NCI-H510A treated with DMSO at 0.1 percent for 48 hours (cell line): ENCODE measurements at regions not wholly inside any gene's neighbourhood (a gene's known extent, or its start where the extent isn't known, plus 50 kb on each side); places are given as distances from the start of the nearest gene placed in this dataset.

Experiments
- DNase-seq: peaks from one replicate; lab custom pipeline; 2025; lab: John Stamatoyannopoulos, UW

DNA sequence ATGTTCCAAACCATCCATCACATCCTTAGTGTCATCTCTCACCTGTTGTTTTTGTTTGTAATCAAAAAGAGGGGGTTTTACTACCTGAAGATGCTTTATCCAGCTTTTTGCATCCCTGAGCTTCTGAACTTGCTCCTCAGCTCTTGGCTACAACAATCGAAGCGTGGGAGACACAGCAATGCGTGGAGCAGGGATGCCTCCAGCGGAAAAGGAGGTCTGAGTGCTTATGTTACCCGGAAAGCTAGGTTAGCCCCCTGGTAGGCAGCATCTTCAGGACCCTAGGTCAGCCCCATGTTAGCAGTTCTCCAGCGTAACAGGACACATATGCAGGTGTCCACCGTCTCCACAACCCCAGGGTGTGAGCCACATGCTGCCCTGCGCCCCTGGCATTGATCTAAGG, 141.5 kb downstream of the RRAGC start:
- DNase-seq, result no peak

DNA sequence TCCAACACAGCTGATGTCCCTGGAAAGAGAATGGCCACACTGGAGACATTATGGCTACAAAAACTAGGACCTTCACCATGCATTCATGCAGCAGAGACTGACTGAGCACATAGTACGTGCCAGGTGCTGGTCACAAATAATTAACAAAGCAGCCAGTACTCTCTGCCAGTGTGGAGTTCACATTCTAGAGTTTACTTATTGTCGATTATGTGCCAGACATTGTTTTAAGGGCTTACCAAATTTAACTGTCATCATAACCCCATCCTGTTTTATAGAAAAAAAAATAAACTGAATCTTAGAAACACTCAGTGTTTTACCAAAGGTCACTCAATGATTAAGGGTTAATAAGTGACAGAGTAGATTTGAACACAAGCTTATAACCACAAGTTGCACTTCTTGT, 143.3 kb downstream of the RRAGC start:
- no peak for DNase-seq

DNA sequence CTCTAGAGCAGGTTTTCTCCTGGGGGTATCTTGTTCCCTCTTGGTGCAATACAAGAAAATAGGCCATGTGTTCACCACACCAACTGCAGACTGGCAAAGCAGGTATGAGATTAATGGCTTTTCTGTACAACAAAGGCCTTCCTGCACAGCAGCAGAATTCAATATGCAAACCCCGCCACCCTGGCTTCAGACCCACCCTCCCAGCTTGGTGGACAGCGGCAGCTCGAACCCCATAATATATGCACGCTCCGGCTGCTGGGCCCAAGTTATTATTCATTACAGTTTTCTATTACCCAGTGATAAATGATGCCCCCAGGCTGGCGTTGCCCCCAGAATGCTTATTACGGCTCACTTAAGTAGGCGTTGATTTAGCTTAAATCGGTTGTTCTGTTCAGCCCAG, 144.2 kb downstream of the RRAGC start:
- no peak for DNase-seq

DNA sequence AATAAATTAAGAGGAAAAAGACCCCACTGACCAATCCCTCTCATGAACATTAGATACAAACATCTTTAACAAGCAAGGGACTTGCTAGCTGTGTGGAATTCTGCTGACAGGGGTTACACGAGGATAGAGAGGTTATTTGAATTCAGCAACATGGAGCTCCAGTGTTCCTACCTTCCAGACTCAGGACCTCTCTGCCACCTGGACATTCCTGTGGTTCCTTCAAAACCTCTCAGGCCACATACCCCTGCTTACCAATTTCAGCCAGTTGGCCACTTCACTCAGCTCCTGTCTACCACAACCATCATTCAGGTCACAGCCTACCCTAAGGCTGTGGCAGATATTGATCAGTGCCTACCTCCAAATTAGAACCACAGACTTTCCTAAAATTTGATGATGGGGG, 147.5 kb downstream of the RRAGC start:
- DNase-seq, result no peak

DNA sequence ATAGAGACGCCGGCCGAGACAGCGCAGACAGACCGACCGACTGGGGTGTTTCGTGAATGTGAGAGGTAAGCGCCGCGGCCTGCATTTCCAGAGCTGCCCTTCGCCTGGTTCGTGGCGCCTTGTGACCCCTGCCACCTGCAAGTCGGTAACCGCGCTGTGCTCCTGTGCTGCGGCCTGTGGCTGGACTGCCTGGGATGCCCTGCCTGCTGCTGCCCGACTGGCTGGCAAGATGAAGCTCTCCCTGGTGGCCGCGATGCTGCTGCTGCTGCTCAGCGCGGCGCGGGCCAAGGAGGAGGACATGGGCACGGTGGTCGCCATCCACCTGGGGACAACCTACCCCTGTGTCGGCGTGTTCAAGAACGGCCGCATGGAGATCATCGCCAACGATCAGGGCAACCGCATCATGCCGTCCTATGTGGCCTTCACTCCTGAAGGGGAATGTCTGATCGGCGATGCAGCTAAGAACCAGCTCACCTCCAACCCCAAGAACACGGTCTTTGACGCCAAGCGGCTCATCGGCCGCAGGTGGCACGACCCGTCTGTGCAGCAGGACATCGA, 150.8 kb downstream of the RRAGC start:
- no peak for DNase-seq

DNA sequence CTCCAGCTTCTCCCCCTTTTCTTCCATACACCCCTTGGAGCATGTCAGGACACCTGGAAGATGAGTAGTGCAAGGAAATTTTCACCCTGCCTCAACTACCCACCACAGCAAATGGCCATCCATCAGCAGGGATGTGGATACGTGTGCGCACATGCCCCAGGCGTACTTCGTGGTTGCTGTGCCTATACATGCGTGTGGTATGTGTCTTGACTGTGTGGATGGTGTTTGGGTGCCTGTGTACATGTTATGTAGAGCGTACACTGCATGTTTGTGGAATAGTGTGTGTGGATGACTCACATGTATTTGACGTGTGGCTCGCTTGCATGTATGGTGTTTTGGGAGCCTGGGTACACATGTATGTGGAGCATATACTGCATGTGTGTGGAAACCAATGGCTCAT, 158.5 kb downstream of the RRAGC start:
- no peak for DNase-seq

DNA sequence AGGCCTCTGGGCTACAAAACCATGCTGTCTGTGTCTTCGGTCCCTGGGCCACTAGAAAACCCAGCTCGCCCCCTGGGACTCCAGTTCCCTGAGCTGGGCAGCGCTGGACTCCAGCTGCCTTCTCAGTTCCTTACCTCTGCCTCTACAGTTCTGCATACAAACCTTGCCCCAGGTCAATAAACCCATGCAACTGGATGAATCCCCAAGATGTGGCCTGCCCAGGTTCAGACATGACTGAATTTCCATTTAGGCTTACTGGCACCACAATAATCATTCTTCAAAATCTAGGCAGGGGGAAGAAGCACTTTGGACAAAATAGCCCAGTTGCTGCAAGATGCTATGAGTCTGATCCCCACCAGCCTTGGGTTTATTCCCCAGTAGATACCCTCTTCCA, 159.5 kb downstream of the RRAGC start:
- no peak for DNase-seq

DNA sequence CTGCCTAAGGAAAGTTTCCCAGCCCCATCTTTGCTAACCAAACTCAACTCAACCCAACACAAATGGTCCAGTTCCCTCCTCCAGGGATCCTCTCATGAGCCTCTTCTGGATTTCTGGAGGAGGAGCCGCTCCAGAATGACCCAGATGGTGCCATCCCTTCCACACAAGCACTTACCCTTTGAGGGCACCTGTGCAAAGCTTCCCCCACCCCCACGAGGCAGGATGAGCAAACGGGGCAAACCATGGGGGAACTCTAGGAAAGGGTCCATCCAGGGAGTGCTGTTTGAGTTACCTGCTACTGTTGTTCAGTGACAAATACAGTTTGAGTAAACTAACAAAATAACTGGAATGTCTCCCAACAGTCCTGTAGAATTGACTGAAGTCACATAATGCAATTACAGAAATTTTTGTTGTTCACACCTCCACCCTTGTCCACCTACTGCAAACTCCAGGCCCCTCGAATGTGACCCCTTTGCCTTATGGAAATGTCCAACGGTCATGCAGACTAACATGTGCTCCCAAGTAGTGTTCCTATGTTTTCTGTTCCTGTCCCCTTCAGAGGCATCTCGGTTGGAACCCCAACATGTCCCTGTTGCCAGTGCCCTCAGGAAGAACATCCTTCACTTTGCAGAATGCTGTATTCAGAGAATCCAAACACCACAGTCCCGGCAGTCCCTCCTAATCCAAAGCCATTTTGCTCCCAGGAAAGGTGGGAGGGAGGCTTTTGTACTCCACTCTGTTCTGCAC, 160.1 kb downstream of the RRAGC start:
- DNase-seq, result no peak

DNA sequence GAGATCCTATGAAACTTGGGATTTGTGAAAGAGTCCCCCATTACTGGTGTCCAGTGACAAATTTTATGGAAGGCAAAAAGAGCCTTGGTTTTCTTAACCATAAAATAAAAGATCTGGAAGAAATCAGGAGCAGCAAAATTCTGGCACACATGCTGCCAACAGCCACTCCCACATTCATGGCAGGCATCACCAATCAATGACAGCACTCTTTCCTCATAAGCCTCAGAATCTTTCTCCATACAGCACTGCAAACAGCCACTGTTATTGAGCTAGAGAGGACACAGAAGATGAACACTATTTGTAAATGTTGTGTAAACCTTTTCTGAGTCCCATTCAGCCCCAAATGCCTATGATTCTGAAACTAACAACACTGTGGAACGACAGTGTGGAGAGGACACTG, 162.2 kb downstream of the RRAGC start:
- DNase-seq, result no peak

DNA sequence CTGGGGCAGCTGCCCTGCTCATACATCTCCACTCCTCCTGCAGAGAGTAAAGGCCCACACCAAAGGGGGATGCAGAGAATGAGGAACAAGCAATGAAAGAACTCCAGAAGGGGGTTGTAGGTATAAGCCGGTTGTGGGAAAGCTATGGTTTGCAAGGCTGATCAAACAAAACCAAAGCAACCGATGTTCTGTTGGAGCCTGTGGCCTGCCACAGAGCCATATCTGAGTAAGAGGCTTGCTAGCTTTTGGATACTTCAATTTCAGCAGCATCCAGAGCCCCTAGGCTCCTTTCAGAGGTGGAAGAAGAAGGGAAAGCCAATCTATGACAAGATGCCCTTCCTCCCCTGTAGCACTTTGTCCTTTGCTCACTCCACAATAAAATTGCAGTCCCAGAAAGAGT, 163.2 kb downstream of the RRAGC start:
- DNase-seq, result no peak

DNA sequence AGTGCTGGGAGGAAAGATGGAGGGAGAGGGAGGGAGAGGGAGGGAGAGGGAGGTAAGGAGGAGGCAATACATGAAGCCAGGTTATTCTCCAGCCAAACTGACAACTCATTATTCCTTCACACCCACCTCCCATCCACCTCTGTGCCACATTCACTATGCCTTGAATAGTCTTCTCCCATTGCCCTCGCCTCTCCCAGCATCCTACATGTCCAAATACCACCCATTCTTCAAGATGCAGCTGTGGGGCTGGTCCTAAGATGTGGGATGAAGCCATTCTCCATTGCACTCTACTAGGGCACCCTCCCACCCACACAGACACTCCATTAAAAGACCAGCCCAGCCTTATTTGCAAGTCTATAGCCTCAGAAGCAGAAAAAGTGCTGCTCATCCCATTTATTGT, 165.8 kb downstream of the RRAGC start:
- no peak for DNase-seq

DNA sequence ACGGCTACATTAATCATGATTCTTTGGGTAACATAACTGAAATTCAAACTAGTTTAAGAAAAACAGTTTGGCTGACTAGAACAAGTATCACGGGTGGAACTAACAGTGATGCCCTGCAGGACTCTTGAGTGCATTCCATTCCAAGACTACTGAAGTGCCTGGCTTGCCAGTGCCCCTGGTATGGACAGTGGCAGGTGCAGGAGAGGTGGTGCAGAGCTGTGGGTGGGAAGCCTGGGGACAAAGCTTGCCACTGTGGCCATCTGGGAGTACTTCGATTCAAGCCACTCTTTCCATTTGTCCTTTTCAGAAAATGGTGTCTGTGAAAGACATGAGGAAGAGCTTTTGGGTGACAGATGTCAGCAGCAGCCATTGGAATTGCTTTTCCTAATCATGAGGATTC, 166.5 kb downstream of the RRAGC start:
- no peak for DNase-seq

DNA sequence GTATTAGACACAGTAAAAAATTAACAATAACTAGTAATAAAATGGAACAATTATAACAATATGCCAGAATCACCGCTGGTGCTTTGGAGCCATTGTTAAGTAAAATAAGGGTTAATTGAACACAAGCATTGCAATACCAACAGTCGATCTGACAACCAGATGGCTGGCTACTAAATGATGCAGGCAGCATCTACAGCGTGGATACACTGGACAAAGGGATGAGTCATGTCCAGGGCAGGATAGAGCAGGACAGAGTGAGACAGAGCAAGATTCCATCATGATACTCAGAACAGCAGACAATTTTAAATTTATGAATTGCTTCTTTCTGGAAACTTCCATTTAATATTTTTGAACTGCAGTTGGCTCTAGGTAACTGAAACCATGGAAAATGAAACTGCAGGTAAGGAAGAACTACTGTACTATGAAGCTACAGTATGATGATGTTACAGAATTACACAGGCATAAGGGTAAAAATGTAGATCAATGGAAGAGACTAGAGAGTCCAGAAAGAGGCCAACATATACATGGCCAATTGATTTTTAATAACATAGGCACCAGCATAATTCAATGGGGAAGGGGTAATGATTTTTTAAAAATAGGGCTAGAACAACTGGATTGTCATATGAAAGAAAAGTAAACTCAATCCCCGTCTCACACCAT, 168.7 kb downstream of the RRAGC start:
- DNase-seq, result no peak

DNA sequence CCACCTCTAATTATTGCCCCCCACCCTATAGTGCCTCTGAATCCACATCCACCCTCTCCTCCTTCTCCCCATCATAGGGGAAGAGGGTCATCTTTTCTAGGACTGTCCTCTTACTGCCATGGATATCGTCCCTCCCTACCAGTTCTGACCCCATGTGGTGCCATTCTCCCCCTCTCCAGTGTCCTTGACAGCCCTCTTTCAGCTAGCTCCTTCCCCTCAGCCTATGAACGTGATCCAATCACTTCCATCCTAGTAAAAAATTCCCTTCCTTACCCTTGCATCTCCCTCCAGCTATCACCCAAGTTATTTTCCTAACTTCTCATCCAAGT, 172.7 kb downstream of the RRAGC start:
- no peak for DNase-seq

DNA sequence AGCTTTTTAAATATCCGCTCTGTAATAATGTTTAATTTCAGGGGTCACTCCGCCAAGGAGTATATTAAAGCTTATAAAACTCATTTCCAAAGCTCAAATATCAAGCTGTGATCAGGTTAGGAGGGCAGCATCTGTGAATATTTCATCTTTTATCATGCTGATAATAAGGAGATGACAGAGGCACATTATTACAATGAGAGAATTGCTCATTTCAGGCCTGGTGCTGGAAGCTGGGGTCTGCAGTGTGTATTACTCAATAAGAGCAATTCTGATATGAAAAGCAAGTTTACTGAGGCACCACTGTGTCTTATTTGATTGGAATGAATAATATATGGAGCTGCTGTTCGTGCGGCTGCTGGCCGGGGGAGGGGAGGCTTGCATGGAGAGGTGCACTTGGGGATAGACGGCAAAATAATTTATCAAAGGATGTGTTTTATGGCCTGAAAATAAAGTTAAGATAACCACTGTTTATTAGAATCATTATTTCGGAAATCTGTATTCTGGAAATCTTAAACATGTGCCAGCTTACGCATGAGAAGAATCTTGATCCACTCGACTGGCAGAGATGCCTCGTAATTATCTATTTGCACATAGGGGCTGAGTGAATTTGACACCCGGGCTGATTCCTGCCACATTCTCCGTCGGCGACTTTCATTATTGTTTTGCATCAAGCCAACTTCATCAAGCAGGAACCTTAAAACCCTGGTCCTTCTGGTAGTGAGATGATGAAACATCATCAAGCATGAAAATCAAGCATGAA, 173.2 kb downstream of the RRAGC start:
- no peak for DNase-seq

DNA sequence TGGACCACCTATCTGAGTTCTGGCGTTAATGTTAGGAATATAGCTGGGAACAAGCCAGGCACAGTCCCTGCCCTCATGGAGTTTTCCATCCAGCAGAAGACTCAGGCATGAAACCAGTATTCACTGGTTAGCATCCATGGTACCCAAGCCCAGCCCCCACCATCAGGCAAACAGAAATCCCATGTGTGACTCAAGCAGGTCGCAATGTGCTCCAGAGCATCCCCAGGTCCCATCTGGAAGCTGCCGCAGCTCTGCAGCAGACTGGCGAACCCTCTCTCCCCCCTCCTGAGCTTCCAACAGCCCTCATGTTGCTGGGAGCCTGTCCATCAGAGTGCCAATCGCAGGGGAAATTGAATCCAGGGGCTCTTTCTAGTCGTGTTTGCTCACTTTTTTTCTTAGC, 174.2 kb downstream of the RRAGC start:
- DNase-seq, result no peak

DNA sequence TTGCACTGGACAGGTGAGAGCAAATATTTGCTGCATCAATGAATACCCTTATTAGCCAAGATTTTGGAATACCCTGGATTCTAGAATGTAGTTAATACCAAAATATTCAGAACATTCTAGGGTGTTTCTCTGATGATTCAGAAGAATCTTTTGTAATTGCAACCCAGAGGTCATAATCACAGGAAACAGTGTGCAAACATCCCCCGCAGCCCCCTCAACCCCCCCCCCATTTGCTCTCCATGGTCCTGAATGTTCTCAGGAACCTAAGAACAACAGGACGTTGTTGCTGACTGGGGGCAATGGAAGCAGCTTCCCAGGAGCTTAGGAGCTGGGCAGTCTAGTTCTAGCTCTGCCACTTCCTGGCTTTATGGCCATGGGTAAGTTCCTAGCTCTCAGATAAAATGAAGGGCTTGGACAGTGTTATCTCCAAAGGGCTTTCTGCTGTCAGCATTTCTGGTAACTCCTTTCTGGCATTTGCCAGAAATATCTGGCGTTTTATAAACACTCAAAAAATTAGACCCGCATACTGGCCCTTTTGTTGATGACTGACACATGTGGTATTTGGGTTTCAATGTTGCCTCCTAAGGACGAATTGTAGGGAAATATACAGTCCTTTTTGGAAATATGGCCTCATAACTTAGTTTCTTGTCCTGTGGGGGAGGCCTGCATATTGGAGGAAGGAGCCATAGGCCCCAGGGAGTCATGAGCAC, 178.6 kb downstream of the RRAGC start:
- no peak for DNase-seq

DNA sequence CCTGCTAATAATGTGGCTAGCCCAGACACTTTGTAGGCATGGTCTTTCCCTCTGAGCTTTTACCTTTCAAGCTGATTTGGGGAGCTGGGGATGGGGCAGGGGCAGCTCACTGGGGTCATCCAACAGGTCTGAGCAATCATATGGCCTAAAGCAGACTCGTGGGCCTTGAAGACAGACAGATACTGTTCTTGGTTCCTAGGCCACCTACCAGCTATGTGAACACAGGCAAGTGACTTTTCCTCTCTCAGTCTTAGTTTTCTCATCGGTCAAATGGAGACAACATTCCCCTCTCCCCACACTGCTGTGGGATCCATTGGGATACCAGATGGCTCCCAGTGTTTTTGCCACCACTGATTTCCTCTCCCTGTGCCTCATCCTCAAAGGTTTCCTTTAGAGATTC, 181.8 kb downstream of the RRAGC start:
- no peak for DNase-seq

DNA sequence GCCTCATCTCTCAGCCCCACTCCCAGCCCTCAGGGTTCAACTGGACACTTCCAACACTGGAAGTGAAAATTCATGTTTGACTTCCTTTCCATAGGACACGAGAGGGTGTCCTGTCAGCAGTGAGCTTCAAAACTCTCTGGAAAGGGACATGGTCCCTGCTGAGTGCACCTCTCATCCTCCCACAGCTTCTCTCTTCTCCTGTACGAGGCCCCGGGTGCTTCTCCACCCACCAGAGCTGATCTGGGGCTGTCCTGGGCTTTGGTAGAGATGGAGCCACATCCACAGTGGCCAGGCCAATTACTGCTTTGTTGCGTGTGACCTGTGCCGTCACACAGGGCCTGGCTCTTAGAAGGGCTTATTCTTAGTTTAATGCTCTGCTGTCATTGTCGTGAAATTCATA, 182.3 kb downstream of the RRAGC start:
- no peak for DNase-seq

DNA sequence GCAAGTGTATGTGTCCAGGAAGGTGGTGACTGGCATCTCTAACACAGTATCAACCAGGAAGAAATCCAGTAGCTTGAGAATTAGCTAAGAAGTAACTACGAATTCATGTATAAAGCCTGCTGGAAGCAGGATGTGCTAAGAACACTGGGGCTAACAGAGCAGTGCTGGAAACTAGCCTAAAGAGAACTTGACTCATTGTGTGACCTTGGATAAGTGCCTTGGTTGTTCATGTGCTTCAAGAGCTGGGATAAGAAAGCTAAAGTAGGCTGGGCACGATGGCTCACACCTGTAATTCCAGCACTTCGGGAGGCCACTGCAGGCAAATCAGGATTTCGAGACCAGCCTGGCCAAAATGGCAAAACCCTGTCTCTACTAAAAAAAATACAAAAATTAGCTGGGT, 186.9 kb downstream of the RRAGC start:
- DNase-seq, result no peak

DNA sequence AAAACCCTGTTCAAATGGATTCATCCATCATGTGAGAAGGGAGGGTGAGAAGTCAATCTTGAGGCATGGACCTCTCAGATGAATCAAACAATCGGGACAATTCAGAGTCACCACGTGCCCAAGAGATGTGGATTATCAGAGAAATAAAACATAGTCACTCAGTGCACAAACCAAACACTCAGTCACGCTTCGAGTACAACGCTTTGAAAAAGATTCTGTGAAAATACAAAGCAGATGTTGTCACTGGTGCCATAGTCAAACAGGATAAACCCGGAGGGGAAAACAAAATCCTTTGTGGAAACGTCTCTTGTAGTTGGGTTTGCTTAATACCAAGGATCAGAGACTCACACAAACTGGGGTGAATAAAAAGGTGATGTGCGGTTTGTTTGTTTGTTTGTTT, 188.4 kb downstream of the RRAGC start:
- no peak for DNase-seq

DNA sequence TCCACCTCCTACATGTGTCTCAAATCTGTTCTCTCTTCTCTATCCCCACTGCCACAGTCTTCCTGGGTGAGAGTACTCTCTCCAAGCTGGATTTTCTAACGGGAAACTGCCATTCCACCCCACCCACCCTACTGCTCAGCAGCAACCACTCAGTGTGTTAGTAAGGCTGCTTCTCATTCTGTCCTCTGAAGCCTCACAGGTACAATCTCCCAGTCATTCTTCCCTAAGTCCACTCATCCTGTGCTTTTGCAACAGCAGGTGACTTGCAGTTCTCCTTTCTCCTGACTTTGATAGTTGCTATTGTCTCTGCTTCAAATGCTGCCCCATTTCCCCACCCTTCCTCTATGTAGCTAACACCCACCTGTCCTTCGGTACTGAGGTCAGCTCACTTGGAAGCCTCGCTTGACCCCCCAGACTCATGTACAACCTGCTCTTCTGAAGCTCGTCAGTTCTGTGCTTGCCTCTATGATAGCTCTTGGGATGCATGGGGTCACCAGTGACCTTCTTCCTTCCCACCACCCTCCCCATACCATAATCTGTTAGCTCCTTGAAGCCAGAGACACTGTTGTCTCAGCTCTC, 188.9 kb downstream of the RRAGC start:
- no peak for DNase-seq
